Stomach smooth muscle (tissue), 2 donors: ENCODE measurements at regions not wholly inside any gene's neighbourhood (a gene's known extent, or its start where the extent isn't known, plus 50 kb on each side); places are given as distances from the start of the nearest gene placed in this dataset.

Experiments used
- H3K27ac ChIP-seq: one replicate; pipeline ENCODE4 v1.7.0; 2013; ENCODE audit warnings: mild to moderate bottlenecking, low read length, inconsistent platforms
- H3K27me3 ChIP-seq, 2 donors: one replicate each; pipeline ENCODE4 v1.7.0; 2013; ENCODE audit warnings: low read length in 2 of 2; ENCODE audit not compliant: insufficient read depth in 2 of 2, control insufficient read depth in 1 of 2
- H3K36me3 ChIP-seq, 2 donors: one replicate each; pipeline ENCODE4 v1.7.0; 2013; ENCODE audit warnings: low read length in 2 of 2; ENCODE audit not compliant: control insufficient read depth in 2 of 2, insufficient read depth in 2 of 2
- H3K4me1 ChIP-seq: one replicate; pipeline ENCODE4 v1.7.0; 2013; ENCODE audit warnings: low read length; ENCODE audit not compliant: control insufficient read depth, insufficient read depth
- H3K4me3 ChIP-seq, 2 donors: one replicate each; pipeline ENCODE4 v1.7.0; 2013; ENCODE audit warnings: low read length in 2 of 2
- H3K9ac ChIP-seq, 2 donors: one replicate each; pipeline ENCODE4 v1.7.0; 2013; ENCODE audit warnings: low read length in 2 of 2, mild to moderate bottlenecking in 1 of 2
- H3K9me3 ChIP-seq, 2 donors: one replicate each; pipeline ENCODE4 v1.7.0; 2013; ENCODE audit warnings: low read length in 2 of 2; ENCODE audit not compliant: control insufficient read depth in 2 of 2
- donor health status: healthy.
- donor health status: Pancreatic carcinoma.

GRCh38 chr14:98769326-98769725, 502.7 kb downstream of the BCL11B start:
- no peaks in the 10 kb centered on the region for H3K4me1 ChIP-seq
- H3K9me3 ChIP-seq: no peaks in the 10 kb centered on the region
- no peak overlapping the region for H3K4me3 ChIP-seq
- H3K36me3 ChIP-seq: no peaks in the 10 kb centered on the region
- no peaks in the 10 kb centered on the region for H3K27me3 ChIP-seq
- no peak overlapping the region for H3K9ac ChIP-seq
- no peak overlapping the region for H3K27ac ChIP-seq

- Histone ChIP-seq H3K4me3 (no peak overlapping the region), H3K27ac (no peak overlapping the region), H3K4me1 (no peaks in the 10 kb centered on the region), H3K27me3 (no peaks in the 10 kb centered on the region), H3K9me3 (no peaks in the 10 kb centered on the region), H3K36me3 (no peaks in the 10 kb centered on the region), H3K9ac (no peak overlapping the region)
These were observed 501.8 kb downstream of the BCL11B start for GRCh38 chr14:98770151-98770550.

GRCh38 chr14:98773814-98774213, 498.2 kb downstream of the BCL11B start:
- H3K4me1 ChIP-seq: no peaks in the 10 kb centered on the region
- no peaks in the 10 kb centered on the region for H3K36me3 ChIP-seq
- H3K27me3 ChIP-seq: no peaks in the 10 kb centered on the region
- no peak overlapping the region for H3K9ac ChIP-seq
- no peak overlapping the region for H3K27ac ChIP-seq
- no peaks in the 10 kb centered on the region for H3K9me3 ChIP-seq
- no peak overlapping the region for H3K4me3 ChIP-seq

GRCh38 chr14:98775892-98776291, 496.1 kb downstream of the BCL11B start:
- Histone ChIP-seq H3K9me3 (no peaks in the 10 kb centered on the region), H3K9ac (no peak overlapping the region), H3K27me3 (no peaks in the 10 kb centered on the region), H3K27ac (no peak overlapping the region), H3K4me1 (no peaks in the 10 kb centered on the region), H3K4me3 (no peak overlapping the region), H3K36me3 (no peaks in the 10 kb centered on the region)

GRCh38 chr14:98782062-98782461, 489.9 kb downstream of the BCL11B start:
- Histone ChIP-seq H3K27ac (no peak overlapping the region), H3K27me3 (peaks cover 0 to 4% of the 10 kb centered on the region in 2 donors), H3K9me3 (peaks cover 0 to 4% of the 10 kb centered on the region in 2 donors), H3K4me3 (no peak overlapping the region), H3K36me3 (no peaks in the 10 kb centered on the region), H3K4me1 (no peaks in the 10 kb centered on the region), H3K9ac (no peak overlapping the region)

- Histone ChIP-seq H3K9me3 (peaks cover 4% of the 10 kb centered on the region in 2 donors), H3K36me3 (no peaks in the 10 kb centered on the region), H3K27me3 (peaks cover 0 to 4% of the 10 kb centered on the region in 2 donors), H3K9ac (no peak overlapping the region), H3K27ac (no peak overlapping the region), H3K4me1 (no peaks in the 10 kb centered on the region), H3K4me3 (no peak overlapping the region)
These were observed 486.4 kb downstream of the BCL11B start for GRCh38 chr14:98785578-98785977.

GRCh38 chr14:98786456-98786855, 485.5 kb downstream of the BCL11B start:
- Histone ChIP-seq H3K9me3 (peaks cover 6 to 7% of the 10 kb centered on the region in 2 donors), H3K4me1 (no peaks in the 10 kb centered on the region), H3K9ac (no peak overlapping the region), H3K27me3 (peaks cover 0 to 4% of the 10 kb centered on the region in 2 donors), H3K27ac (no peak overlapping the region), H3K4me3 (no peak overlapping the region), H3K36me3 (no peaks in the 10 kb centered on the region)

GRCh38 chr14:98791661-98792060, 480.3 kb downstream of the BCL11B start:
- Histone ChIP-seq H3K27ac (no peak overlapping the region), H3K36me3 (no peaks in the 10 kb centered on the region), H3K9ac (no peak overlapping the region), H3K27me3 (no peaks in the 10 kb centered on the region), H3K4me1 (no peaks in the 10 kb centered on the region), H3K9me3 (peaks cover 7 to 8% of the 10 kb centered on the region in 2 donors), H3K4me3 (no peak overlapping the region)

GRCh38 chr14:98792171-98792570, 479.8 kb downstream of the BCL11B start:
- Histone ChIP-seq H3K36me3 (no peaks in the 10 kb centered on the region), H3K9ac (no peak overlapping the region), H3K4me3 (no peak overlapping the region), H3K27me3 (no peaks in the 10 kb centered on the region), H3K4me1 (no peaks in the 10 kb centered on the region), H3K9me3 (peaks cover 7 to 8% of the 10 kb centered on the region in 2 donors), H3K27ac (no peak overlapping the region)

GRCh38 chr14:98798099-98798498, 473.9 kb downstream of the BCL11B start:
- no peak overlapping the region for H3K27ac ChIP-seq

GRCh38 chr14:98799891-98800290, 472.1 kb downstream of the BCL11B start:
- Histone ChIP-seq H3K36me3 (no peaks in the 10 kb centered on the region), H3K4me1 (no peaks in the 10 kb centered on the region), H3K27ac (no peak overlapping the region), H3K9me3 (peaks cover 2 to 3% of the 10 kb centered on the region in 2 donors), H3K27me3 (no peaks in the 10 kb centered on the region), H3K4me3 (no peak overlapping the region), H3K9ac (no peak overlapping the region)

More at GRCh38 chr14:98798099-98798498, 473.9 kb downstream of the BCL11B start:
- Histone ChIP-seq H3K9me3 (peaks cover 0 to 5% of the 10 kb centered on the region in 2 donors), H3K27me3 (no peaks in the 10 kb centered on the region), H3K4me1 (no peaks in the 10 kb centered on the region), H3K9ac (no peak overlapping the region), H3K4me3 (no peak overlapping the region), H3K36me3 (no peaks in the 10 kb centered on the region)
